CD1c-positive myeloid dendritic cell (primary cell): ENCODE measurements at regions not wholly inside any gene's neighbourhood (a gene's known extent, or its start where the extent isn't known, plus 50 kb on each side); places are given as distances from the start of the nearest gene placed in this dataset.

Experiments
- DNase-seq: peaks from one replicate; pipeline ENCODE4 v3.0.0-alpha.2; 2016; ENCODE audit errors: extremely low spot score

- no peak for DNase-seq
Observed at GRCh38 chr6:8750627-8751026, 315.3 kb upstream of the SLC35B3 start.

- no peak for DNase-seq
Observed at GRCh38 chr6:8749465-8749864, 314.1 kb upstream of the SLC35B3 start.

- peak; percentile 23 for DNase-seq
Observed at GRCh38 chr6:8743170-8743745, 307.9 kb upstream of the SLC35B3 start.

- DNase-seq: no peak
Observed at GRCh38 chr6:8739454-8739853, 304.1 kb upstream of the SLC35B3 start.

- no peak for DNase-seq
Observed at GRCh38 chr6:8738951-8739350, 303.6 kb upstream of the SLC35B3 start.

GRCh38 chr6:8736156-8736895, 301.0 kb upstream of the SLC35B3 start:
- no peak for DNase-seq

- DNase-seq: no peak
Observed at GRCh38 chr6:8733879-8734278, 298.5 kb upstream of the SLC35B3 start.

- DNase-seq: no peak
Observed at GRCh38 chr6:8731874-8732273, 296.5 kb upstream of the SLC35B3 start.

- DNase-seq: no peak
Observed at GRCh38 chr6:8710668-8711431, 275.5 kb upstream of the SLC35B3 start.

GRCh38 chr6:8707956-8708772, 272.8 kb upstream of the SLC35B3 start:
- peak; percentile 15 for DNase-seq

GRCh38 chr6:8707369-8707768, 272.0 kb upstream of the SLC35B3 start:
- no peak for DNase-seq

GRCh38 chr6:8705435-8706020, 270.2 kb upstream of the SLC35B3 start:
- DNase-seq: no peak

GRCh38 chr6:8703059-8703458, 267.7 kb upstream of the SLC35B3 start:
- no peak for DNase-seq

- no peak for DNase-seq
Observed at GRCh38 chr6:8688821-8689220, 253.5 kb upstream of the SLC35B3 start.

GRCh38 chr6:8686077-8686476, 250.7 kb upstream of the SLC35B3 start:
- no peak for DNase-seq

- DNase-seq: no peak
Observed at GRCh38 chr6:8683204-8683603, 247.9 kb upstream of the SLC35B3 start.

GRCh38 chr6:8679823-8680222, 244.5 kb upstream of the SLC35B3 start:
- no peak for DNase-seq

- DNase-seq: no peak
Observed at GRCh38 chr6:8678466-8678865, 243.1 kb upstream of the SLC35B3 start.

- peak; percentile 5 for DNase-seq
Observed at GRCh38 chr6:8674126-8674525, 238.8 kb upstream of the SLC35B3 start.

- no peak for DNase-seq
Observed at GRCh38 chr6:8672882-8673281, 237.5 kb upstream of the SLC35B3 start.

GRCh38 chr6:8670792-8671191, 235.4 kb upstream of the SLC35B3 start:
- no peak for DNase-seq

GRCh38 chr6:8664700-8665099, 229.4 kb upstream of the SLC35B3 start:
- DNase-seq: no peak
